ENCODE measurements at regions not wholly inside any gene's neighbourhood (a gene's known extent, or its start where the extent isn't known, plus 50 kb on each side); places are given as distances from the start of the nearest gene placed in this dataset.

DNA sequence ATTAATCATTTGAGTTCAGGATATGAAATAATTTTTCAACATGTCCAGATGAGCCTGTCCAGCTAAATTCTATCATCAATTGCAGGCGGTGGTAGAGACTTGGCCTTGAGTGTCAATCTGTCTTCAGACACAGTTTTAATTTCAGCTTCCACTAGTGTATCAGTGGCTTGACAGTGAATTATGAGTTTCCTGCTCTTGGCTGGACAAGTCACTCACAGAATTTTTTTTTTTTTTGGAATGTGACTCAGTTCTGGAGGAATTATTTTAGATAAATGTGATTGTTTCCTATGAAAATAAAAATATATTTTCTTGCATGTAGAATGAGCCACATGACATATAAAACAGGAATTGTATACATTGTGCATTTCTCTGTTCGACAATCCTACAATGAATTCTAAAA lies 319.9 kb upstream of the AKR1E2 start:
- TF ChIP-seq, protein P1, sequence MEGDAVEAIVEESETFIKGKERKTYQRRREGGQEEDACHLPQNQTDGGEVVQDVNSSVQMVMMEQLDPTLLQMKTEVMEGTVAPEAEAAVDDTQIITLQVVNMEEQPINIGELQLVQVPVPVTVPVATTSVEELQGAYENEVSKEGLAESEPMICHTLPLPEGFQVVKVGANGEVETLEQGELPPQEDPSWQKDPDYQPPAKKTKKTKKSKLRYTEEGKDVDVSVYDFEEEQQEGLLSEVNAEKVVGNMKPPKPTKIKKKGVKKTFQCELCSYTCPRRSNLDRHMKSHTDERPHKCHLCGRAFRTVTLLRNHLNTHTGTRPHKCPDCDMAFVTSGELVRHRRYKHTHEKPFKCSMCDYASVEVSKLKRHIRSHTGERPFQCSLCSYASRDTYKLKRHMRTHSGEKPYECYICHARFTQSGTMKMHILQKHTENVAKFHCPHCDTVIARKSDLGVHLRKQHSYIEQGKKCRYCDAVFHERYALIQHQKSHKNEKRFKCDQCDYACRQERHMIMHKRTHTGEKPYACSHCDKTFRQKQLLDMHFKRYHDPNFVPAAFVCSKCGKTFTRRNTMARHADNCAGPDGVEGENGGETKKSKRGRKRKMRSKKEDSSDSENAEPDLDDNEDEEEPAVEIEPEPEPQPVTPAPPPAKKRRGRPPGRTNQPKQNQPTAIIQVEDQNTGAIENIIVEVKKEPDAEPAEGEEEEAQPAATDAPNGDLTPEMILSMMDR (optimal IDR thresholded peaks at IDR 0.05 in 1 of 3, IDR thresholded peaks at IDR 0.05 in 1 of 3, conservative IDR thresholded peaks at IDR 0.05 in 1 of 3; ENCODE audit: extremely low read depth in 1 of 3, insufficient read depth in 2 of 3, low read length in 3 of 3) = no peak
- no peak for TF ChIP-seq EZH2 (IDR thresholded peaks at IDR 0.05; ENCODE audit: low read length)

Measured in keratinocyte (primary cell).